AG10803 (cell line): ENCODE measurements at regions not wholly inside any gene's neighbourhood (a gene's known extent, or its start where the extent isn't known, plus 50 kb on each side); places are given as distances from the start of the nearest gene placed in this dataset.

Source experiments
- DNase-seq: peaks from one replicate; pipeline ENCODE4 v3.0.0; 2010; ENCODE audit warnings: low read depth
- H3K4me3 ChIP-seq: 2 replicates; pipeline ENCODE4 v1.5.1; 2011; ENCODE audit warnings: mild to moderate bottlenecking, low read length, control low read depth
- CTCF ChIP-seq: conservative IDR thresholded peaks from 2 replicates; pipeline ENCODE4 v1.5.1; 2011; ENCODE audit warnings: mild to moderate bottlenecking, low read length, control low read depth, inconsistent platforms

- H3K4me3 ChIP-seq, result no peak overlapping the region
- TF ChIP-seq CTCF, result no peak
- DNase-seq, result peak; percentile 65
Measured at GRCh38 chr7:92973974-92974373, 137.6 kb upstream of the CDK6 start.

DNA sequence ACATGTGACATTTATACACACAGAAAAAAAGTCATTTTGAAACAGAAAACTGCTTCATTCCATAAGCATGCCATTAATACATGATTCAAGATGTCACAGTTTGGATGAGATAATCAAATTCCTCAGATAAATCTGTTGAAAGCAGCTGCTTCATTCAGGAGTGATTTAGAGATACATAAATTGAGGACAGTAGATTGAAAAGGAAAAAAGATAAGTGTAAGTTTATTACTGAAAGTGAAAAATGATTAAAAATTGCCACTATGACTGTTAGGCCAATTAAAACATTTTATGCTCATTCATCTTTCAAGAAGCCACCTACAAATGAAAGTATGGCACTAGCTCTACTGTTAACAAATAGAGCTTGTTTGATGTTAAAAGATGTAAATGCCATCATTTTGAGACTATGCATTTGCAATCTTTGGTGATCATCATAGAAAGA, 136.9 kb upstream of the CDK6 start:
- peak; percentile 53 for DNase-seq
- no peak overlapping the region for H3K4me3 ChIP-seq
- no peak for TF ChIP-seq CTCF

DNA sequence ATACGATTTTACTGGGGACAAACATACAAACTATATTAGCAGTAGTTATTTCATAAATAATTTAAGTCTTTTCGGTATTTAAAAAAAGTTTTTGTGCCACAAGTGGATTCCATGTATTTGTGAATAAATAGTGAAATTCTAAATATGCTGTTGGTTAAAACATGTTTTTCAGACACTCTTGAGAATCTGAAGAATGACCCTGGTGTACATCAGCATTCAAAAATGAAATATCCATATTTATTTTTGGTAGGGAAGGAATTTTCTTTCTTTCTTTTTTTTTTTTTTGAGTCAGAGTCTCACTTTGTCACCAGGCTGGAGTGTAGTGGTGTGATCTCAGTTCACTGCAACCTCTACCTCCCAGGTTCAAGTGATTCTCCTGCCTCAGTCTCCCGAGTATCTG, 136.1 kb upstream of the CDK6 start:
- no peak for TF ChIP-seq CTCF
- H3K4me3 ChIP-seq, result no peak overlapping the region
- DNase-seq, result no peak

DNA sequence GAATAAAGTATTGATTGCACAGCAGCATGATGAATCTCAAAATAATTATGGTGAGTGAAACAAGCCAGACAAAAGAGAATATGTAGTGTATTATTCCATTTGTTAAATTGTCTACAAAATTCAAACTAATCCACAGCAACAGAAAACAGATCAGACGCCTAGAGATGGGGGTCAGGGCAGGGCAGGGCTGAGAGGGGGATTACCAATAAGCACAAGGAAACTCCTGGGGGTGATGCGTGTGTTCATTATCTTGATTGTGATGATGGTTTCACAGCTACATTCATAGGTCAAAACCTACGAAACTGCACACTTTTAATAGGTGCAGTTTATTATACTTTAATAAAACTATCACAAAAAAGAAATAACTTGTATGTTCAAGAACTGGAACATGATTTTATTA, 132.7 kb upstream of the CDK6 start:
- DNase-seq, result no peak
- no peak overlapping the region for H3K4me3 ChIP-seq
- TF ChIP-seq CTCF, result no peak

DNA sequence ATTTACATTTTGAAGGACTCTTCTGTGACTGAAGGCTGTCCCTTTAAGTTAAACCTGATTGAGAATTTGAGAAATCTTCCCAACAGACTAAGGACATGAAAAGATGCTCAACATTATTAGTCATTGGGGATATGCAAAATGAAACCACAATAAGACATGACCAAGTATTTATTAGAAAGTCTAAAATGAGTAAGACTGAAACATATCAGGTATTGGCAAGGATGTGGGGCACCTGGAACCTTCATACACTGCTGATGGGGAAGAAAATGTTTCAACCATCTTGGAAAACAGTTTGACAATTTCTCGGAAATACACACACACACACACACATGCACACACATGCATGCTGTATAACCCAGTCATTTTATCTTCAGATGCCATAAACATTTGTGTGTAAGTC, 132.1 kb upstream of the CDK6 start:
- TF ChIP-seq CTCF, result no peak
- H3K4me3 ChIP-seq, result no peak overlapping the region
- DNase-seq, result no peak

GRCh38 chr7:92967238-92967637, 130.9 kb upstream of the CDK6 start:
- TF ChIP-seq CTCF, result no peak
- no peak overlapping the region for H3K4me3 ChIP-seq
- no peak for DNase-seq

DNA sequence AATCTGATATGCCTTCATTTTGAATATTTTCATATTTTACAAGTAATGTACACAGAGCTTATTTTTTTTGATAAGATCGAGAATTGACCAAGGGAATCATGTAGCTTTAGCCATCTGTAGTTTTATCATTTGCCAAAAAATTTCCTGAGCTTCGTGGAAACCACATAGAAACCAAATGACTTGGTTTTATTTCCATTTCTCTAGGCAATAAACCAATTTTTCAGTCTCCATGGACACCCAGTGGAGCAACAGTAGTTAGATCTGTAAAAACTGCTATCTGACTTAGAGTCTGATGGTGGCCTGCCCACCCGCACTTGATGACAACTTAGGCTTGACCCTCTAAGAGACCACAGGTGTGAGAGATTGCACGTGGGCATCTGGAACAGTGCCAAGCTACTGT, 127.8 kb upstream of the CDK6 start:
- peak; percentile 11 for DNase-seq
- no peak for TF ChIP-seq CTCF
- no peak overlapping the region for H3K4me3 ChIP-seq
